ACC112 (cell line): ENCODE measurements at regions not wholly inside any gene's neighbourhood (a gene's known extent, or its start where the extent isn't known, plus 50 kb on each side); places are given as distances from the start of the nearest gene placed in this dataset.

Source experiments
- H2AFZ ChIP-seq: fragments of 200-600 bp; sonication (generic); one replicate; pipeline ENCODE4 v1.6.0; 2017; ENCODE audit warnings: antibody characterized with exemption, low read length; ENCODE audit not compliant: unreplicated experiment
- H3K27ac ChIP-seq: fragments of 200-600 bp; sonication (generic); 2 replicates; pipeline ENCODE4 v1.5.1; 2014; ENCODE audit warnings: low read depth, mild to moderate bottlenecking, antibody characterized with exemption, low read length, moderate library complexity
- H3K27me3 ChIP-seq: fragments of 200-600 bp; sonication (generic); 2 replicates; pipeline ENCODE4 v1.6.1; 2014; ENCODE audit warnings: mild to moderate bottlenecking, antibody characterized with exemption, low read length, moderate library complexity, mixed read lengths; ENCODE audit not compliant: insufficient read depth
- H3K36me3 ChIP-seq: fragments of 200-600 bp; sonication (generic); 2 replicates; pipeline ENCODE4 v1.6.1; 2016; ENCODE audit warnings: mild to moderate bottlenecking, antibody characterized with exemption, low read length, moderate library complexity, mixed read lengths; ENCODE audit not compliant: insufficient read depth
- H3K4me1 ChIP-seq: fragments of 200-600 bp; sonication (generic); one replicate; pipeline ENCODE4 v1.6.1; 2016; ENCODE audit warnings: low read length, mixed read lengths; ENCODE audit not compliant: insufficient read depth, unreplicated experiment, control insufficient read depth
- H3K4me3 ChIP-seq: fragments of 200-600 bp; sonication (generic); 2 replicates; pipeline ENCODE4 v1.5.1; 2014; ENCODE audit warnings: mild to moderate bottlenecking, low read depth, low read length
- H3K79me2 ChIP-seq: fragments of 200-600 bp; sonication (generic); one replicate; pipeline ENCODE4 v1.6.0; 2016; ENCODE audit warnings: low read length; ENCODE audit not compliant: control insufficient read depth, unreplicated experiment, insufficient read depth

DNA sequence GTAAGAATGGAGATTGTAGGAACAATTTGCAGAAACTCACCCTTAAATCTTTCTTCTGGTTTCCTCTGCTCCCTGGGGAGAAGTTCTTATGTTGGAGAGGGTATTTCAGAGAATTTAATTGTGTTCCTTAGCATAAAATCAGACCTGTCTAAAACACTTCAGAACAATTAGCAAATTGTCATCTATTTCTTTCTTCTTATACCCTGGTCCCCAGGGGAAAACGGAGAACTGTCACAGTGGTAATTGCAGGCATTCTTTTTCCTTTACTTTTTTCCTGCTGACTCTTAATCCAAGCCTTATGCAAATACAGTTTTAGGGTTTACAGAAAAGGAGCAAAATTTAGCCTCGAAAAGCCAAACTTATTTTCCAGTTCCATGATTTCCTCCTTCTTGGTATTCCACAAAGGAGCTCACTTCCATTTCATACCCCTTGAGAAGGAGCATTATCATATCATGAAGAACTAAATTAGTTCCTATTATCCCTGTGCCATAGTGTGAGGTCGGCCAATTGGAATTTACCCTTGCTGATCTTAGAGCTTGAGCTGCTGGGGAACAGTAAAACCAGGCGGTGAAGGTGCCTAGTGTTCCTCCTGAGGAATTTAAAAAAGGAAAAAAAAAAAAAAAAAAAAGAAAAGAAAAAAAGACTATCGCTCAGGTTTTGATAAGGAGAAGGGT, 173.8 kb downstream of the IL15 start:
- H3K79me2 ChIP-seq: no peaks in the 10 kb centered on the region
- H3K4me3 ChIP-seq: no peak overlapping the region
- no peaks in the 10 kb centered on the region for H3K27me3 ChIP-seq
- H2AFZ ChIP-seq: no peak overlapping the region
- H3K27ac ChIP-seq: no peak overlapping the region
- peaks cover 23% of the 10 kb centered on the region for H3K4me1 ChIP-seq
- no peaks in the 10 kb centered on the region for H3K36me3 ChIP-seq

DNA sequence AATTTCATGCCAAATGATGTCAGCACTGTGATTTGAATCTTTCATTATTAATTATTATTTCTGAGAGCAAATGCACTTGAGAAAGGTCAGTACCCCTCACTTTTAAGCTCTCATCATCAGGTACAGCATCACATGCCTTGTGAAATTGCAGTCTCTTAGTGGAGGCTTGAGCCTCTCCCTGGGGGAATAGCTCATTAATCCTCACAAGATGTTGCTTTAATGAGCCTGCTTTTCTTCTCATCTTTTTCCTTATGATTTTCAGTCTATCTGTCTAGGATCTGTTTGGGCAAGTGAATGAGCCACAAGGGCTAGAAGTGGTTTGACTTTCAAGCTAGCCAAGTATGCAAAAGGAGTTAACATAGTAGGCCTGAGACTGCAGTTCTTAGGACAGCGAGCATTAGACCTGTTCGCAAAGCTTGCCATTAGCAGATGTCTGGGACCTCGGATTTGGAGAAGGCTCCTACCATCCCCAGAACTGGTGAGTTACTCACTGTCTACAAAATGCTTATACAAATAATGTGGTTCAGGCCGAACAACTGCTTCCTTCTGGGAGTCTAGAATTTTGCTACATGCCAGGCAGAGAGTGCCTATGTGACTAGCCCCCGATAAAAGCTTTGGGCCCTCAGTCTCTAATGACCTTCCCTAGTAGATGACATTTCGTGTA, 174.5 kb downstream of the IL15 start:
- Histone ChIP-seq H3K4me3 (no peak overlapping the region), H3K27ac (no peak overlapping the region), H2AFZ (no peak overlapping the region), H3K79me2 (no peaks in the 10 kb centered on the region), H3K36me3 (no peaks in the 10 kb centered on the region), H3K27me3 (no peaks in the 10 kb centered on the region), H3K4me1 (peaks cover 23% of the 10 kb centered on the region)

DNA sequence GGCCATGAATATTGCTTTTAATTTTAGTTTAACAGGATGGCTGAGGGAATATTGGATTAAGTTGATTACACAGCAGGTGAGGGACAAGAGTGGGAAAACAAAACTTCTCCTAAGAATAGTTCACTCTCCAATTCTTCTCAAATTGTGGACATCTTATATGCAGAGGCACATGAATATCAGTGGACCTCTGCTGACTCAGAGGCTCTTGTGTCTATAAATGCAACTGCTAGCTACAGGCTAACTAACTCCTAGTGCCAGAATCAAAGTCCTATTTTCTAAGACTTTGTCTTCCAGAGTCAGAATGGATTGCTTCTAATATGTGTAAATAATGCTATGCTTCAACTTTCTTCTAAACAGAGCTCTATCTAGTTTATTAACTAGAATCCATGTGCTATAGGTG, 175.8 kb downstream of the IL15 start:
- H3K79me2 ChIP-seq: no peaks in the 10 kb centered on the region
- peaks cover 12% of the 10 kb centered on the region for H3K4me1 ChIP-seq
- no peak overlapping the region for H3K4me3 ChIP-seq
- no peak overlapping the region for H3K27ac ChIP-seq
- H2AFZ ChIP-seq: no peak overlapping the region
- H3K36me3 ChIP-seq: no peaks in the 10 kb centered on the region
- H3K27me3 ChIP-seq: no peaks in the 10 kb centered on the region

DNA sequence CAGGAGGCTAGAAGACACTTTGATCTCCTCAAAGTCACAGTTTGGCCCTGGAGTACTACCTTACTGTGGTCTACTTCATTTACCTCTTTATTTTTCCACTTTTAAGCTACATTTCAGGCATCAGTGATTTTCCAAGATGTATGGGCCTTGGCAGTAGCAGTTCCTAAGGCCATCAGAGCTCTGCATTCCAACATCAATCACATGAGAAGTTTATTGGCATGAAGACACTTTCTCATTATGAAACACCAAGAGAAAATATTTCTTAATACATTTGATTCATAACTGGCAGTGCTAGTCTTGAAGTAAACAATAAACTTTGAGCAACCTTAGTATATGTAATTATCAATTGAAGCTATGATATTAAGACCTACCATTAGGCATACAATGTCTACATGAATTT, 178.1 kb downstream of the IL15 start:
- H3K79me2 ChIP-seq: no peaks in the 10 kb centered on the region
- no peaks in the 10 kb centered on the region for H3K27me3 ChIP-seq

DNA sequence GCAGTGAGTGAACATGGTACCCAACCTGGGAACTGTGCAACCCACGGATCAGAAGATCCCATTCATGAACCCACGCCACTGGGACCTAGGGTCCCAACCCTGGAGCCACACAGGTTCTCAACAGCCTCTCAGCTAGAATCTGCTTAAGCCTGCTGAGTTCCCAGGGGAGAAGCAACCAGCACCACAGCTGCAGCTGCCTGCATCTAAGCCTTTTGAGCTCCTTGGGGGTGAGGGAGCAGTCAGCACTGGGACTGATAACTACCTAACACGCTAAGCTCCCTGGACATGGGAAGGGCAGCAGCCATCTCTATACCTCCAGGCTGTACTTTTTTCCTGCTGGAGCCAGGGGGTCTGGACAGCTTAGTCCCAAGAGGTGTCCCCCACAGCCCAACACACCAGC, 179.3 kb downstream of the IL15 start:
- H3K4me3 ChIP-seq: no peak overlapping the region
- H3K27me3 ChIP-seq: no peaks in the 10 kb centered on the region
- no peak overlapping the region for H3K27ac ChIP-seq
- H3K79me2 ChIP-seq: no peaks in the 10 kb centered on the region
- no peak overlapping the region for H2AFZ ChIP-seq
- H3K4me1 ChIP-seq: no peaks in the 10 kb centered on the region
- no peaks in the 10 kb centered on the region for H3K36me3 ChIP-seq

More for the DNA sequence above, 178.1 kb downstream of the IL15 start:
- no peak overlapping the region for H3K4me3 ChIP-seq
- no peaks in the 10 kb centered on the region for H3K36me3 ChIP-seq
- peaks cover 4% of the 10 kb centered on the region for H3K4me1 ChIP-seq
- no peak overlapping the region for H3K27ac ChIP-seq
- no peak overlapping the region for H2AFZ ChIP-seq

DNA sequence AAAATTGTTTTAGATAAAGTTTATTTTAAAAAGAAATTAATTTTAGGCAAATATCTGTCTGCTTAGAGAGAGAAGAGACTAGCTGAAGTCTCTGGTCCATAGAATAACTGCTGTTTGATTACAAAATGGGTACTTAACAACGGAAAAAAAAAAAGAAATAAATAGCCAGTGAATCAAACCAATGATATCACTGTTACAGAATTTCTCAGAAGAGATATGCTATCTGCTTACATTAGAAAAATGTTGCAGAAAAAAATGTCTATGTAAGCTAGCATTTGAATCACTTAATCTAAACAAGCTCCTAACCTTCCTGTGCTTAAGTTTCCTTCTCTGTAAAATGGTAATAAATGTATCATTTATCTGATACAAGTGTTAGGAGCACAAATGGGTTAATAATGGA, 189.9 kb downstream of the IL15 start:
- no peak overlapping the region for H3K27ac ChIP-seq
- H3K36me3 ChIP-seq: no peaks in the 10 kb centered on the region
- H3K4me1 ChIP-seq: no peaks in the 10 kb centered on the region
- H3K79me2 ChIP-seq: no peaks in the 10 kb centered on the region
- H2AFZ ChIP-seq: no peak overlapping the region
- no peak overlapping the region for H3K4me3 ChIP-seq
- no peaks in the 10 kb centered on the region for H3K27me3 ChIP-seq

DNA sequence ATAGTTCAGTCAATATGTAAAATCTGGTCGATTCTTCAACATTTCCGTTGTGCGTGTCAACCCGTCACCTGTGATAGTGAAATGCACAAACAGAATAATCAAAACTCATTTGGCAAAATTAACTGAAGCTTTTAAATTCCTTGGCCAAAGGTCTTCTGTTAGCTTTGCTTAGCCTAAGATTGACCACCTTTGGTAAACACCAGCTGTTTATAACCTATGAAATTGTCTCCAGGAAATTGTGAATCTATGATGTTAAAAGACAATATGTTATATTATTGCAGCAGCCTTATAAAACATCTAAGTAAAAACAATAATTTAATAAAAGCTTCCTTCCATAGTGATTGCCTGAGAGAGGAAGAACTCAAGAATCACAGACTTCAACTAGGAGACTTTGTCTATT, 196.8 kb downstream of the IL15 start:
- Histone ChIP-seq H3K27me3 (no peaks in the 10 kb centered on the region), H3K36me3 (no peaks in the 10 kb centered on the region), H3K4me3 (no peak overlapping the region)

DNA sequence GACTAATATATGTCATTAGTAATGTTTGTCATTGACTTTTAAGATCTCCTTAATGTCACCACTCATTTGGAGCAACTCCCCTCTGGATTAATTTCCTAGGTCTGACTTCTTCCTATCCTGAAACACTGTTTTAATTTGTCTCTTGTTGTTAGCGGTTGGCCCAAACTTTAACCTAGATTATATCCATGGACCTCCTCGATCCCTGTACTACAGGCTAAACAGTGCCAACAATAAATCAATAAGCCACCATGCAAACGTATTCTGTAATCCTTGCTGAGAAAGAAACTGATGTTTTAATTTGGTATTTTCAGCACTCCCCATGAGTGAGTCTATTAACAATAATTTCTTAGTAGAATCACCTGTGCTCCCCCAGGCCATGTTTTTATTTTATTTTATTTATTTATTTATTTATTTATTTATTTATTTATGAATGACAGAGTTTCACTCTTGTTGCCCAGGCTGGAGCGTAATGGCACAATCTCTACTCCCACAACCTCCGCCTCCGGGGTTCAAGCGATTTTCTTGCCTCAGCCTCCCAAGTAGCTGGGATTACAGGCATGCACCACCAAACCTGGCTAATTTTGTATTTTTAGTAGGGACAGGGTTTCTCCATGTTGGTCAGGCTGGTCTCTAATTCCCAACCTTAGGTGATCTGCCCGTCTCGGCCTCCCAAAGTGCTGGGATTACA, 204.1 kb downstream of the IL15 start:
- no peak overlapping the region for H3K4me3 ChIP-seq
- H3K27me3 ChIP-seq: no peaks in the 10 kb centered on the region
- H3K4me1 ChIP-seq: no peaks in the 10 kb centered on the region
- H3K79me2 ChIP-seq: no peaks in the 10 kb centered on the region
- H3K27ac ChIP-seq: no peak overlapping the region
- no peak overlapping the region for H2AFZ ChIP-seq
- H3K36me3 ChIP-seq: no peaks in the 10 kb centered on the region

More for the DNA sequence above, 196.8 kb downstream of the IL15 start:
- H2AFZ ChIP-seq: no peak overlapping the region
- no peak overlapping the region for H3K27ac ChIP-seq
- no peaks in the 10 kb centered on the region for H3K79me2 ChIP-seq
- no peaks in the 10 kb centered on the region for H3K4me1 ChIP-seq

DNA sequence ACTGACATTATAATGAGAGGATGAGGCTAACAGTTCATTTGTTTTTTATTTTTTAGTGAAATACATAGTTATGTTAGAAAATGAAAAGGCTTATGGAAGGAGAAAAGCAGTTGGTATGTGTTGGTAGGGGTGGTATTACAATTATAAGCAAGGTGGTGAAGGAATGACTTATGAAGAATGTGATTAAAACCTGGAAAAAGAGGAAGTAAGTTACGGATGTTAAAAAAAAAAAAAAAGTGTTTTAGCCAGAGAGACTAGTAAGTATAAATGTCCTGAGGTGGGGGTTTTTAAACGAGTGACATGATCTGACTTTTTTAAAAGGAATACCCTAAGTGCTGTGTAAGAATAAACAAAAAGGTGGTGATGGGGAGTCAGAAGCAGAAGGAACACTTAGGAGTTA, 206.8 kb downstream of the IL15 start:
- no peaks in the 10 kb centered on the region for H3K4me1 ChIP-seq
- H3K27ac ChIP-seq: no peak overlapping the region
- H3K79me2 ChIP-seq: no peaks in the 10 kb centered on the region
- H3K4me3 ChIP-seq: no peak overlapping the region
- H3K36me3 ChIP-seq: no peaks in the 10 kb centered on the region
- no peak overlapping the region for H2AFZ ChIP-seq
- no peaks in the 10 kb centered on the region for H3K27me3 ChIP-seq

DNA sequence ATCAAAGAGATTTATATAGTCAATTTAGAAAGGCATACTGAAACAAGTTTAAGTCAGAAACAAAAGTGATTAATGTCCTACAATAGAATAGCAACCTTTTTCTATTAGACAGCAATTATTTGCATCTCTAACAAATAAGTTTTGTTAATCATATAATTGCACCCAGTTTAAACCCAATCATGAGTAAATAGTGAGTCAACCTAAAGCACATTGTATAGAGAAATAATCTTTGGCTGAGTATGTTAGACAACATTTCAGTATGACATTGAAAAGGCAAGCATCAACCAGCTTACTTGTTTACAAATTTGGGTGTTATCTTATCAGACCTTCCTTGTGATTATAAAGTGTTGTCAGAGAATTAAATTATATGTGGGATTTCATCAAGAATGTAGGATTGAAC, 209.5 kb downstream of the IL15 start:
- Histone ChIP-seq H3K36me3 (no peaks in the 10 kb centered on the region), H2AFZ (no peak overlapping the region)

DNA sequence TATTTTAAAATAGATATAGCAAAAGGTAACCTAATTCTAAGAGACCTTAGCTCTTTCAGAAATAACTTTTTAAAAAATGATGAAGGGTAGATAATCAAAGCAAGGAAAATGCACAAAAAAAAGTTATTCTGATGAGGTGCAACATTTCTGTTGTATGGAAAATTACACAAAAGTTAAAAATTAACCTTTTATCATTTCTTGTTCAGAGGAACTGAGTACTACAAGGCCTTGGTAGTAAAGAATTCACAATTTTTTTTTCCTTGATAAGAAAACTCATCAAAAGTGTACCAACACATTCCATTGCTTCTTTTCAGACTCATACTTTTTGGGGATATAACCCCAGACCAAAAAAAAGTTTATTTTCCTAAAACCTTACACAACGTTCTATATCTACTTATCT, 213.0 kb downstream of the IL15 start:
- no peaks in the 10 kb centered on the region for H3K27me3 ChIP-seq
- H2AFZ ChIP-seq: no peak overlapping the region
- no peaks in the 10 kb centered on the region for H3K36me3 ChIP-seq
- H3K79me2 ChIP-seq: no peaks in the 10 kb centered on the region
- H3K27ac ChIP-seq: no peak overlapping the region
- H3K4me1 ChIP-seq: no peaks in the 10 kb centered on the region
- no peak overlapping the region for H3K4me3 ChIP-seq

More for the DNA sequence above, 209.5 kb downstream of the IL15 start:
- no peak overlapping the region for H3K4me3 ChIP-seq
- H3K27ac ChIP-seq: no peak overlapping the region
- H3K79me2 ChIP-seq: no peaks in the 10 kb centered on the region
- no peaks in the 10 kb centered on the region for H3K4me1 ChIP-seq
- no peaks in the 10 kb centered on the region for H3K27me3 ChIP-seq
